DOHH2 (cell line): ENCODE measurements at regions not wholly inside any gene's neighbourhood (a gene's known extent, or its start where the extent isn't known, plus 50 kb on each side); places are given as distances from the start of the nearest gene placed in this dataset.
"Not testable (repeated sequence)": the region's sequence is repeated elsewhere in the genome, so short reads cannot be mapped to it uniquely, and the experiment has no call there.

ENCODE experiments used
- H3F3A ChIP-seq: fragments of 200-600 bp; sonication (generic), shearing (Covaris generic); 2 replicates; pipeline ENCODE4 v1.6.0; 2016; ENCODE audit warnings: antibody characterized with exemption, mild to moderate bottlenecking; ENCODE audit not compliant: control insufficient read depth, insufficient read depth
- H3K27ac ChIP-seq: fragments of 200-600 bp; sonication (generic); 2 replicates; pipeline ENCODE4 v1.5.1; 2014; ENCODE audit warnings: low read depth, mild to moderate bottlenecking, low read length, moderate library complexity
- H3K27me3 ChIP-seq: fragments of 200-600 bp; sonication (generic); 2 replicates; pipeline ENCODE4 v1.6.1; 2014; ENCODE audit warnings: mild to moderate bottlenecking, low read length, mixed read lengths; ENCODE audit not compliant: control insufficient read depth
- H3K36me3 ChIP-seq: fragments of 200-600 bp; sonication (generic); 2 replicates; pipeline ENCODE4 v1.6.1; 2014; ENCODE audit warnings: mild to moderate bottlenecking, low read length, moderate library complexity, mixed read lengths; ENCODE audit not compliant: control insufficient read depth
- H3K4me1 ChIP-seq: fragments of 200-600 bp; sonication (generic); 2 replicates; pipeline ENCODE4 v1.6.1; 2014; ENCODE audit warnings: mild to moderate bottlenecking, low read length, mixed read lengths; ENCODE audit not compliant: control insufficient read depth
- H3K4me2 ChIP-seq: fragments of 200-600 bp; sonication (generic); 2 replicates; pipeline ENCODE4 v1.6.0; 2014; ENCODE audit warnings: mild to moderate bottlenecking, low read length, moderate library complexity
- H3K4me3 ChIP-seq: fragments of 200-600 bp; sonication (generic); 2 replicates; pipeline ENCODE4 v1.5.1; 2014; ENCODE audit warnings: mild to moderate bottlenecking, low read length, mixed read lengths
- H3K79me2 ChIP-seq: fragments of 200-600 bp; sonication (generic); 2 replicates; pipeline ENCODE4 v1.6.1; 2014; ENCODE audit warnings: mild to moderate bottlenecking, low read length, mixed read lengths; ENCODE audit not compliant: control insufficient read depth
- H3K9me2 ChIP-seq: fragments of 200-600 bp; sonication (generic); replicated peaks from 2 replicates; pipeline ENCODE4 v1.6.1; 2014; ENCODE audit warnings: mild to moderate bottlenecking, low read length, mixed read lengths; ENCODE audit not compliant: control insufficient read depth
- H3K9me3 ChIP-seq: fragments of 200-600 bp; sonication (generic); 2 replicates; pipeline ENCODE4 v1.6.1; 2014; ENCODE audit warnings: antibody characterized with exemption, low read length, mixed read lengths; ENCODE audit not compliant: control insufficient read depth, insufficient read depth
- H4K20me1 ChIP-seq: fragments of 200-600 bp; sonication (generic); 2 replicates; pipeline ENCODE4 v1.6.0; 2014; ENCODE audit warnings: low read depth, mild to moderate bottlenecking, antibody characterized with exemption, low read length, moderate library complexity; ENCODE audit not compliant: control insufficient read depth, insufficient read depth
- CTCF ChIP-seq: fragments of 200-600 bp; sonication (generic); IDR thresholded peaks from one replicate; pipeline ENCODE4 v1.5.1; 2014; ENCODE audit warnings: antibody characterized with exemption, mild to moderate bottlenecking, low read depth, low read length; ENCODE audit not compliant: poor library complexity, severe bottlenecking
- EZH2phosphoT487 ChIP-seq: fragments of 200-600 bp; sonication (generic); IDR thresholded peaks from 2 replicates; pipeline ENCODE4 v1.6.1; 2017; ENCODE audit warnings: borderline replicate concordance, mild to moderate bottlenecking, antibody characterized with exemption, low read length, moderate library complexity, mixed read lengths

- Histone ChIP-seq H4K20me1 (no peaks in the 10 kb centered on the region), H3K9me2 (no peaks in the 10 kb centered on the region), H3K4me1 (no peaks in the 10 kb centered on the region), H3K9me3 (no peaks in the 10 kb centered on the region), H3K27me3 (peaks cover 5% of the 10 kb centered on the region; the same call in 1 of the 2 replicates), H3K4me2 (no peak overlapping the region), H3K79me2 (no peaks in the 10 kb centered on the region), H3K36me3 (no peaks in the 10 kb centered on the region), H3K4me3 (no peak overlapping the region), H3F3A (no peaks in the 10 kb centered on the region), H3K27ac (no peak overlapping the region)
- TF ChIP-seq EZH2phosphoT487 (no peak), CTCF (no peak)
Observed at GRCh38 chr12:5102806-5103205, 59.1 kb downstream of the KCNA5 start.

- Histone ChIP-seq H3K27ac (no peak overlapping the region), H3K4me1 (no peaks in the 10 kb centered on the region), H3K9me3 (no peaks in the 10 kb centered on the region), H3K4me2 (no peak overlapping the region), H3K79me2 (no peaks in the 10 kb centered on the region), H4K20me1 (no peaks in the 10 kb centered on the region), H3K4me3 (no peak overlapping the region), H3K27me3 (0 out of 2 replicates have a peak, but pooled peaks cover 3% of the 10 kb centered on the region), H3K36me3 (no peaks in the 10 kb centered on the region), H3K9me2 (no peaks in the 10 kb centered on the region), H3F3A (no peaks in the 10 kb centered on the region)
- TF ChIP-seq CTCF: no peak
- no peak for TF ChIP-seq EZH2phosphoT487
Observed at GRCh38 chr12:5110345-5110744, 66.7 kb downstream of the KCNA5 start.

GRCh38 chr12:5114436-5114835, 70.8 kb downstream of the KCNA5 start:
- H3K4me2 ChIP-seq: no peak overlapping the region
- H3K4me3 ChIP-seq: no peak overlapping the region
- H4K20me1 ChIP-seq: no peaks in the 10 kb centered on the region
- H3F3A ChIP-seq: no peaks in the 10 kb centered on the region
- H3K27ac ChIP-seq: no peak overlapping the region
- no peaks in the 10 kb centered on the region for H3K4me1 ChIP-seq
- no peaks in the 10 kb centered on the region for H3K9me3 ChIP-seq
- no peak for TF ChIP-seq EZH2phosphoT487
- no peak for TF ChIP-seq CTCF
- H3K79me2 ChIP-seq: no peaks in the 10 kb centered on the region
- 0 out of 2 replicates have a peak, but pooled peaks cover 3% of the 10 kb centered on the region for H3K27me3 ChIP-seq
- no peaks in the 10 kb centered on the region for H3K36me3 ChIP-seq
- no peaks in the 10 kb centered on the region for H3K9me2 ChIP-seq

- H3K27me3 ChIP-seq, H3K4me3 ChIP-seq, H3K36me3 ChIP-seq, H3K4me2 ChIP-seq, H3K9me2 ChIP-seq, H4K20me1 ChIP-seq, H3K9me3 ChIP-seq, H3F3A ChIP-seq, H3K4me1 ChIP-seq, H3K79me2 ChIP-seq, H3K27ac ChIP-seq: not testable (repeated sequence)
Observed at GRCh38 chr12:5121784-5122183, 78.1 kb downstream of the KCNA5 start.

GRCh38 chr12:5122256-5122831, 78.7 kb downstream of the KCNA5 start:
- not testable (repeated sequence) for H3K4me2 ChIP-seq, H3K79me2 ChIP-seq

More at GRCh38 chr12:5122256-5122831, 78.7 kb downstream of the KCNA5 start:
- H3K9me2 ChIP-seq, H3K4me1 ChIP-seq, H3K27ac ChIP-seq, H3F3A ChIP-seq, H3K36me3 ChIP-seq, H3K27me3 ChIP-seq, H3K9me3 ChIP-seq, H3K4me3 ChIP-seq, H4K20me1 ChIP-seq: not testable (repeated sequence)
